Adipose tissue (tissue), 3 donors: ENCODE measurements at regions not wholly inside any gene's neighbourhood (a gene's known extent, or its start where the extent isn't known, plus 50 kb on each side); places are given as distances from the start of the nearest gene placed in this dataset.
"Not testable (repeated sequence)": the region's sequence is repeated elsewhere in the genome, so short reads cannot be mapped to it uniquely, and the experiment has no call there.

Source experiments
- H3K27ac ChIP-seq: one replicate; pipeline ENCODE4 v1.5.1; 2013; ENCODE audit warnings: low read depth, low read length
- WGBS, 3 donors: extraction: QIAGEN DNeasy Blood & Tissue Kit; methylation state at CpG; one replicate each; pipeline ENCODE4 v1.1.7; 2013; 5-methylcytosine and 5-hydroxymethylcytosine counted together
- donor health status: healthy with polysubstance abuse.
- donor health status: Bipolar disorder and iron deficiency.
- donor health status: healthy.

- no peak overlapping the region for H3K27ac ChIP-seq
Observed at GRCh38 chr4:31239886-31240285, 519.7 kb downstream of the PCDH7 start.

- 77 to 89% (median 78%) methylated on average over 1 of the region's 1 CpG for WGBS, 3 donors
- no peak overlapping the region for H3K27ac ChIP-seq
Observed at GRCh38 chr4:31241504-31242106, 521.4 kb downstream of the PCDH7 start.

- no peak overlapping the region for H3K27ac ChIP-seq
- 58 to 85% (median 80%) methylated on average over 1 of the region's 1 CpG for WGBS, 3 donors
Observed at GRCh38 chr4:31246856-31247255, 526.7 kb downstream of the PCDH7 start.

GRCh38 chr4:31259119-31259518 lies 539.0 kb downstream of the PCDH7 start:
- H3K27ac ChIP-seq = no peak overlapping the region
- 88 to 97% (median 95%) methylated on average over 15 of the region's 15 CpGs for WGBS, 3 donors

- no peak overlapping the region for H3K27ac ChIP-seq
- 24 to 40% (median 36%) methylated on average over 2 of the region's 2 CpGs for WGBS, 3 donors
Observed at GRCh38 chr4:31261632-31262031, 541.5 kb downstream of the PCDH7 start.

GRCh38 chr4:31266094-31266493 lies 545.9 kb downstream of the PCDH7 start:
- not testable (repeated sequence) for H3K27ac ChIP-seq
- 86 to 94% (median 93%) methylated on average over 4 of the region's 4 CpGs for WGBS, 3 donors

- 76 to 83% (median 76%) methylated on average over 6 of the region's 6 CpGs for WGBS, 3 donors
- no peak overlapping the region for H3K27ac ChIP-seq
Observed at GRCh38 chr4:31272331-31273061, 552.3 kb downstream of the PCDH7 start.

GRCh38 chr4:31275906-31276305 lies 555.7 kb downstream of the PCDH7 start:
- no peak overlapping the region for H3K27ac ChIP-seq

- 52 to 67% (median 63%) methylated on average over 4 of the region's 4 CpGs for WGBS, 3 donors
- no peak overlapping the region for H3K27ac ChIP-seq
Observed at GRCh38 chr4:31283679-31284078, 563.5 kb downstream of the PCDH7 start.

- 30 to 67% (median 62%) methylated on average over 3 of the region's 3 CpGs for WGBS, 3 donors
- H3K27ac ChIP-seq = no peak overlapping the region
Observed at GRCh38 chr4:31290836-31291235, 570.7 kb downstream of the PCDH7 start.

- no peak overlapping the region for H3K27ac ChIP-seq
- 67 to 74% (median 69%) methylated on average over 1 of the region's 1 CpG for WGBS, 3 donors
Observed at GRCh38 chr4:31291238-31291637, 571.1 kb downstream of the PCDH7 start.

- WGBS, 3 donors = 77 to 90% (median 87%) methylated on average over 7 of the region's 7 CpGs
- H3K27ac ChIP-seq = no peak overlapping the region
Observed at GRCh38 chr4:31294655-31295480, 574.7 kb downstream of the PCDH7 start.

GRCh38 chr4:31298737-31299136 lies 578.6 kb downstream of the PCDH7 start:
- no peak overlapping the region for H3K27ac ChIP-seq
- 24 to 95% (median 84%) methylated on average over 1 of the region's 1 CpG for WGBS, 3 donors

- 71 to 80% (median 73%) methylated on average over 5 of the region's 5 CpGs for WGBS, 3 donors
- no peak overlapping the region for H3K27ac ChIP-seq
Observed at GRCh38 chr4:31307029-31307428, 586.9 kb downstream of the PCDH7 start.

GRCh38 chr4:31324814-31325213 lies 604.6 kb downstream of the PCDH7 start:
- H3K27ac ChIP-seq = no peak overlapping the region

GRCh38 chr4:31325300-31325699 lies 605.1 kb downstream of the PCDH7 start:
- H3K27ac ChIP-seq = no peak overlapping the region
- WGBS, 3 donors = 67 to 72% (median 71%) methylated on average over 1 of the region's 1 CpG

- H3K27ac ChIP-seq = no peak overlapping the region
- 86 to 89% (median 87%) methylated on average over 6 of the region's 6 CpGs for WGBS, 3 donors
Observed at GRCh38 chr4:31327031-31327430, 606.9 kb downstream of the PCDH7 start.

GRCh38 chr4:31328932-31329331 lies 608.8 kb downstream of the PCDH7 start:
- H3K27ac ChIP-seq = no peak overlapping the region
- 33 to 53% (median 42%) methylated on average over 1 of the region's 1 CpG for WGBS, 3 donors

GRCh38 chr4:31334086-31334910 lies 614.1 kb downstream of the PCDH7 start:
- 53 to 69% (median 63%) methylated on average over 2 of the region's 2 CpGs for WGBS, 3 donors
- no peak overlapping the region for H3K27ac ChIP-seq
